HG02973 (cell line): ENCODE measurements at regions not wholly inside any gene's neighbourhood (a gene's known extent, or its start where the extent isn't known, plus 50 kb on each side); places are given as distances from the start of the nearest gene placed in this dataset.
"Not testable (repeated sequence)": the region's sequence is repeated elsewhere in the genome, so short reads cannot be mapped to it uniquely, and the experiment has no call there.

ENCODE experiments used
- ATAC-seq: cut with Tn5 transposase; IDR thresholded peaks from one replicate; pipeline ENCODE4 v1.9.1; 2021; ENCODE audit warnings: moderate library complexity; ENCODE audit not compliant: unreplicated experiment

GRCh38 chr4:149983931-149984330 is 94.3 kb upstream of the DCLK2 start:
- ATAC-seq = no peak

DNA sequence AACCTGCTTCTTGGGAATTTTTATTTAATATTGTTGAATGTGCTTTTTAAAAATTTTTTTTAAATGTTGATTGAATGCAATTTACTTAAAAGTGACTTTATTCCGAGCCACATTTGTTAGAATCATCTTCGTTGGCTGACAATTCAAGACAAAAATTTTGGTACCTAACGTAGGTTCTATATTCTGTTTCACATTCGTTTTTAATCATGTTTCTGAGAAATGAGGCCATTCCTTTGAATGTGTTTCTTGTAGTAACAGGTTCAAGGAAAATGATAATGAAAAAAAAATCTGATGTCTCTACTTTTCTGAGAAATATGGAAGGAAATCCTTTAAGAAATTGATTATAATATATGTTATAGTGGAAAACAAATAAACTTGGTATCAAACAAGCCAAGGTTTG is 92.3 kb upstream of the DCLK2 start:
- no peak for ATAC-seq

DNA sequence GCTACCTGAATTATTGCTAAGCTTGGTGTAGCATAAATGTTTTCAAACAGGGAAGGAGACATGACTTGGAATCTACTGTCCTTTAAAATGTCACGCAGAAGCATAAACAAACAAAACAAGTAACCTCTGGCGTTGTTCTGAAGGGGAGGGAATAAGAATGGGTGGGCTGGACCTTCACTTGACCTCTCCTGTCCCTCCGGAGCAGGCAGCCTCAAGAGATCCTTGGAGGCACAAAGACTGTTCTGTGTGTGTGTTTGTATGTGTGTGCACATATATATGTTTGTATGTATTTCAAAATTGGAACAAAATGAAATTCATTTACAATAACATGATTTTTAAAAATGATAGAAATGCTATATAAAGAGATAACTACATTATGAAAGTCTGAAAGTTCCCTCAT is 91.3 kb upstream of the DCLK2 start:
- ATAC-seq = no peak

DNA sequence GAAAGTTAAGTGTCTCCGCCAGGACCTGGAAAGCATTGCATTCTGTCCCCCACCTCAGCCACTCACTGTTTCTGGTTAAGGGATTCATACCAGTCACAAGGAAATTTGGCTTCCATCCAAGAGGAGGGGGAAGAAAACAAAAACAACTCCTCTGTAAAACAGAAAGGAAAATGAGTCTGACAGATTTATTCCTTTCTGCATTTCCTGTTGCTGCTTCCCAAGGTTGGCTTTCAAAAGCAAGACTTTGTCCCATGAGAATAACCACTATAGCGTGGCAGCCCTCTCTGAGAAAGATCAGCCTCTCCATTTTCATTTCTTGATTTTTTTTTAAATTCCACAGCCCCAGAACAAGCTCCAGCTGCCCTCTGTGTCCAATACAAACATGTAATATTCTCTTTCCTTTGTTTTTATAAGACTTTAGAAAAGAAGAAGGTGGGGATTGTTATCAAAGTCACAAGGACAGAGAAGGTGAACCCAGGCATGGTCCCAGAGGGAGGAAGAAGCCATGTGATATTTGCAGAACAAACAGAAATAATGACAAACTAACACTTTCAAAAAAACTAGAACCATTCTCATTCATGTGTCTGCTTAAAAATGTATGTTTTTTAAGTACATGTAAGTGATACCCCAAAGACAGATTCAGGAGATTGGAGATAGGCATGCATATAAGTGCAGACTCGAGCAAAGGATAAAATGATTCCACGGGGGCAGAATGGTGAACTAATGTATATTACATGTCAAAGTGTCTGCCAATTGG is 90.7 kb upstream of the DCLK2 start:
- no peak for ATAC-seq

DNA sequence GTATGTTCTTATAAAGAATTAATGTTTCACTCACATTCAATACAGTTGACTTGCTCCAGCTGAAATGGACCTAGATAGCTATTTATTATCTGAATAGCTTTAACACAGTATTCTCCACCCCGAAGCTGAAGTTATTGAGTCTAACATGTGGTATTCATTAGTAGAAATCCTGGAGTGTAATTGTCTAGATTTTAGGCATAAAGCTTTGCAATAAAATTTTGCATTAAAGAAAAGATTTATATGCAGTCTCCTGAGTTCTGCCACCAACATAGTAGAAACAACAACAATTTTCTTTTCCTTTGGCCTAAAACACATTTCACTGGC is 90.2 kb upstream of the DCLK2 start:
- ATAC-seq = no peak

DNA sequence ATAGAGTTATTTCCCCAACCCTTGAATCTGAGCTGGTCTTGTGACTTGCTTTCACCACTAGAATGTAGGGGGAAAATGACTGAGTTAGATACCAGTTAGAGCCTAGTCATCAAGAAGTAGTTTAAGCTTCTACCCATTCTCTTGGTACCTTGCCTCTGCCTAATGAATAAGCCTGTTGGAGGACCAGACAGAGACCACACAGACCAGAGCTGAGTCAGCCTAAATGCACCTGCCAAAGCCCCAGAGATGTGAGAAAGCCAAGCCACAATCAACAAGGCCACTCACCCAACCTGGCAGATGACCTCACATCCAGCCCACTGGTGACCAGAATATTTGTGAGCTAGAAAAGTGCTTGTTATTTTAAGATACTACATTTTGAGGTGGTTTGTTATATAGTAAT is 85.2 kb upstream of the DCLK2 start:
- no peak for ATAC-seq

DNA sequence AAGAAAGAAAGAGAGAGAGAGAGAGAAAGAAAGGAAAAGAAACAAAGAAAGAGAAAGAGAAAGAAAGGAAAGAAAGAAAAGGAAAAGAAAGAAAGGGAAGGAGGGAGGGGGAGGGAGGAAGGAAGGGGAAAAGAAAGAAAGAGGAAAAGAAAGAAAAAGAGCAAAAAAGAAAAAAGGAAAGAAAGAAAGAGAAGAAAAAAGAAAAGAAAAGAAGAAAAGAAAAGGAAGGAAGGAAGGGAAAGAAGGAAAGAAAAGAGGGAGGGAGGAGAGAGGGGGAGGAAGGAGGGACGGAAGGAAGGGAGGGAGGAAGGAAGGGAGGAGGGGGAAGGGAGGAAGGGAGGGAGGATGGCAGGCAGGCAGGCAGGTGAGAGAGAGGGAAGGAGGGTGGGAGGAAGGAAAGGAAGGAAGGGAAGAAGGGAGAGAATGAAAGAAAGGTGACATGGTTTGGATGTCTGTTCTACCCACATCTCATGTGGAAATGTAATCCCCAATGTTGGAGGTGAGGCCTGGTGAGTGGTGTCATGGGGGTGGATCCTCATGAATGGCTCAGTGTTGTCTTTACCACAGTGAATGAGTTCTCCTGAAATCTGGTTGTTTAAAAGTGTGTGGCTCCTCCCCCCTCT is 83.0 kb upstream of the DCLK2 start:
- ATAC-seq = no peak

DNA sequence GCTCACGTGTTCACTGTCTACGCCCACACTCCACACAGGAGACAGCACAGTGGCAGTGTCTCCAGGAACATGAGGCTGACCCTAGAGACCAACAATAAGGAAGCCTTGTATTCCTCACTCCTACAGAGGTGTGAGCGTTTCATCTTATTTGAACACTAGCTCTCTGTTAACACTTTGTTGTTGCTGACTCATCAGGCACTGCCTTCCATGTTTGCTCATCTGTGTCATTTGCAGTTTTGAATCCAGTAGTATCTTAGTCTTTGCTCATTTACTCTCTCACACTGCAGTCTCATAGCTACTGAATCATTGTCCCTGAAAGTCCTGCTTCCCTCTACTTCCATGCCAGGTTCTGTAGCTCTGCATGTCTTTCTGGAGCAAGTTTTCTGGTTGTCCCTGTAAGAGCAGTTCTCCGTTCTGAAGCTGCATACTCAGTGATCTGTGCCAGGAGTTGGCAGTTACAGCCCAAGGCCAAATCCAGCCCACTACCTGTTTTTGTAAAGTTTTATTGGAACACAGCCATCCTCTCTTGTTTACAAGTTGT is 80.3 kb upstream of the DCLK2 start:
- ATAC-seq = peak; percentile 52

- ATAC-seq = no peak
These were observed 78.7 kb upstream of the DCLK2 start for GRCh38 chr4:149999485-150000074.

DNA sequence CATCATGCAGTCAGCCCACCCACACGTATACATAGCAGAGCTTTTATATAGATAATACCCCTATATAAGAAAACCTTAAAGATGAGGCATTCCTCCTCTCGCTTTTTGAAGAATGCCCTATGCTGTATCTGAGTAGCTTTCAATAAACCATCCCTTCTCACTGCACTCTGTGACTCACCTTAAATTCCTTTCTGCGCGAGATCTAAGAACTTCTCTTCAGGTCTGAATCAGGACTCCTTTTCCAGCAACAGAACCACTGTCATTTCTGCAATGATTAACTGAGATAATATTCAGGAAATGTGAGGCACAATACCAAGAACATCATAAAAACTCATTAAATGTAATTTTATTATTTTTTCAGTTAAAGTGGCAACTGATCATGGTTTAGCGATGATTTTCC is 76.4 kb upstream of the DCLK2 start:
- no peak for ATAC-seq

GRCh38 chr4:150002561-150002960 is 75.7 kb upstream of the DCLK2 start:
- no peak for ATAC-seq

DNA sequence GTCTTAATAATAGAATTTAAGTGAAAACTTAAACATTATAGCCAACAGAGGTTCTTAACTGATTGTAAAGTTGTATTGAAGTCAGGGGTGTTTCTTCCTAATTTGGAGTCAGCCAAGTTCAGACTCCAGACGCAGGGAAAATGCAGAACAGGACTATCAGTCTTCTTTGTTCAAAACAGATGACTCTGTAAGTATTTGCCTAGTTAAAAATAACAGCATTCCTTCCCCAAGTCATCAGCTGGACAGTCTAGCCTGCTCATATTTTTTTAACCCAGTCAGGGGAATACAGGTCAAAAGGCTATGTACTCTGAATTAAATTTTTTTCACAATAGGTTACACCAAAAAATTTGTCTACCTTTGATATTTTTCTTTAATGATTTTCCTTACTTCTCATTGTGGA is 73.8 kb upstream of the DCLK2 start:
- no peak for ATAC-seq

GRCh38 chr4:150005537-150005936 is 72.7 kb upstream of the DCLK2 start:
- ATAC-seq = no peak

DNA sequence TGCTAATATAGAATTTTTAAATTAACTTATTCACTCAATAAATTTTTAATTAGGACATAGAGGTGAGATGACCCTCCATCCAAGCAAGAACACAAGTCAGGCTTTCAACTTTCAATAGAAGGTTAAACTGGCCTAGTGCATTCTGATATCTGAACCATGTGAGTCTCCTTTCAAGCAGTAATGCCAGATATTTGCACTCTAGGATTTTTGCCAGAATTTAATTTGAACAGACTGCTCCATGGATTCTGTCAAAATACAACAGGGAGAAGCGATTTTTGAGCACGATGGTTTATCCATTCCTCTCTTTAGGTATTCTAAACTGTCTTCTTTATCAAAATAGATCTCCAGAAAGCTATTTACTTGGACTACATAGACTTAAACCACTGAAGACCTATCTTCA is 72.0 kb upstream of the DCLK2 start:
- ATAC-seq = no peak

- no peak for ATAC-seq
These were observed 70.7 kb upstream of the DCLK2 start for GRCh38 chr4:150007512-150007911.

DNA sequence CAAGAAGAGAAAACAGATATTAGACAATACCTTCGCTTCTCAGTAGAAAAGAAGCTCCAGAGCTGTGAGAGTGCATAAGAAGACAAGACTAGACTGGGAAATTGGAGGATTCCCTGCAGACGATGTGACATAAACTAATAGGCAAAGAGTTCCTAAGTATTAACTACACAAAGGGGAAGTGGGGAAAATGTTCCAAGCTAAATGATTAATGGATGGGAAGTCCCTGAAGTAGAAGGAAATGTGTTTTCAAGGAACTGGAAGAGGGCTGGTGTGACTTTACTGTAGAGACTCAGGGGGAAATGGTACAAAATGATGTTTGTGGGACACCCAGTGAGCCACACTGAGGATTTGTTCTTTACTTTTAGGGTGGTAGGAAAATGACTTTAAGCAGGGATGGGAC is 69.7 kb upstream of the DCLK2 start:
- ATAC-seq = no peak

DNA sequence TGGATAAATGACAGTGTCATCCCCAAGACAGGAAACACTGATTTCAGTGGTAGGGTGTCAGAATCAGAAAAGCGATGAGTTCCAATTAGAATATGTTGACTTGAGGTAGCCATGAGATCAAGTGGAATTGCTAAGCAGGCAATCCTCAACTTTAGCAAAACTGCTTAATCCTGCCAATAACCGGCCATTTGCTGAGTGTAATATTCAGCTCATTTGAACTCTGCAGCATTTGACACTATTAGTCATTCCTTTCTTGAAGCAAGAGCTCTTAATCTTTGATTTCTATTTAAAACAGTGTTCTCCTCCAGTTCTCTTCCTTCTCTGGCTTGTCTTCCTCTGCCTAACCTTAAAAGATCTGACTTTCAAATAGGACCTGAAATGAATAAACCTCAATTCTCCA is 68.7 kb upstream of the DCLK2 start:
- no peak for ATAC-seq

DNA sequence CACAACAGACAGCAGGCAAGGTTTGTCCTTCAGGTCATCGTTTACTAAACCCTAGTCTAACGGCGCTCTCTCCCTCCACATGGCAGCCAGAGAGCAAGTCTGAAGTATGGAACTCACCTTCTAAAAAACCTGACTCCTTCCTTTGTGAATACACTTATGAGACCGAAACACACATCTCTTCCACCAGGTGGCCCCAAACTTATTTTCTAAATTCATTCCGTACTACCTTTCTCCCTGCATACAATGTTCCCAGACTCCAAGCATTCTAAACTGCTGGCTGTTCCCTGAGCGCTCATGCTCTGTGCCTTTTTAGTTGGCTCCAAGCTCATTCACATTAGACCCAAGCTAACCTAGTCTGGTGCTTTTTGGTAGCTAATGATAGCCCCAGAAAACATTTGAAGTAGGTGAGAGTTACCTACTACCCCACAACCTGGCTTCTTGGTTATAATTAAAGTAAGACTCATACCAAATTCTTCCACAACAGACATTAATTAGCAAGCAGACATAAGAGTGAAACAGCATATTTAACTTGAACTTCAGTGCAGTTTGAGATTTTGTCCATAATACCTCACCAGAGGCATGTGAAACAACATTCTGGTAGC is 67.6 kb upstream of the DCLK2 start:
- no peak for ATAC-seq

DNA sequence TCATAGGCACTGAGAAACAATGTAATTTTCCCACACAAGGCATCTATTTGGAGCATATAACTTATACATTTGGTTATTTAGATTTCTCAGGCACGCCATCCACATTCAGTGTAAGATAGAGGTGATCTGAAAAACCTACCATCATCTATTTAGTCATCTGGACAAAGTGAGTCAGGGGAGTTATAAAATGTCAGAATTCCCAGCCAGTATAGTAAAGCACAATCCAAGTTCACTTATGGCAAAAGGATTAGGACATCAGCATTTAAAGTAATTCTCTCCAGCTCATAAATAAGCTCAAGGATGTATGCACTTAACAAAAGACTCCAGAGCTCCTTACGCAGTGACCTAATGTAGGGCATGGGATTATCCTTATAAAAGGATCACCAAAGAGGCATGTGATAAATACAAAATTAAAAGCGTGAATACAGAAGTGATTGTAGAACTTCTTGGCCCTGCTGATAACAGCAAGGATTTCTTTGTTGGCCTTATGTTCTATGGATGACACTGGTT is 65.3 kb upstream of the DCLK2 start:
- no peak for ATAC-seq

DNA sequence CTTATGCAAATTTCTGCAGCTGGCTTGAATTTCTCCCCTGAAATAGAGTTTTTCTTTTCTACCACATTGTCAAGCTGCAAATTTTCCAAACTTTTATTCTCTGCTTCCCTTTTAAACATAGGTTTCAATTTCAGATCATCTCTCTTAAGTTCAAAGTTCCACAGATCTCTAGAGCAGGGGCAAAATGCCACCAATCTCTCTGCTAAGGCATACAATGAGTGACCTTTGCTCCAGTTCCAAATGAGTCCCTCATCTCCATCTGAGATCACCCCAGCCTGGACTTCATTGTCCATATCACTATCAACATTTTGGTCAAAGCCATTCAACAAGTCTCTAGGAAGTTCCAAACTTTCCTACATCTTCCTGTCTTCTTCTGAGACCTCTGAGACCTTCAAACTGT is 62.3 kb upstream of the DCLK2 start:
- ATAC-seq = not testable (repeated sequence)

DNA sequence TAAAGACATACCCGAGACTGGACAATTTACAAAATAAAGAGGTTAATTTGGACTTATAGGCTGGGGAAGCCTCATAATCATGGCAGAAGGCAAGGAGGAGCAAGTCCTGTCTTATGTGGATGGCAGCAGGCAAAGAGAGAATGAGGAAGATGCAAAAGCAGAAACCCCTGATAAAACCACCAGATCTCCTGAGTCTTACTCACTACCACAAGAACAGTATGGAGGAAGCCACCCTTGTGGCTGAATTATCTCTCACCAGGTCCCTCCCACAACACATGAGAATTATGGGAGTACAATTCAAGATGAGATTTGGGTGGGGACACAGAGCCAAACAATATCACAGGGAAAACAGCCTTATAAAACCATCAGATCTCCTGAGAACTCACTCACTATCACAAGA is 61.6 kb upstream of the DCLK2 start:
- ATAC-seq = not testable (repeated sequence)

GRCh38 chr4:150018257-150018656 is 60.0 kb upstream of the DCLK2 start:
- no peak for ATAC-seq
